Heart right ventricle (tissue), 16 donors: ENCODE measurements at regions not wholly inside any gene's neighbourhood (a gene's known extent, or its start where the extent isn't known, plus 50 kb on each side); places are given as distances from the start of the nearest gene placed in this dataset.

Experiments
- ATAC-seq, 8 donors: fragments of 200-7000 bp; cut with Tn5 transposase; one replicate each; pipeline ENCODE4 v1.9.1; 2020; ENCODE audit warnings: mild to moderate bottlenecking in 8 of 8, moderate library complexity in 8 of 8, moderate number of reproducible peaks in 1 of 8
- DNase-seq, 2 donors: peaks; one replicate each; pipeline ENCODE4 v3.0.0-alpha.2; 2020
- H3K27ac ChIP-seq, 10 donors: fragments of 200-600 bp; sonication (generic) in 2 of 10; one replicate each; pipeline versions ENCODE4 v1.5.0 to v1.8.0; 2020 to 2022; ENCODE audit warnings: mild to moderate bottlenecking in 3 of 10
- H3K27me3 ChIP-seq, 7 donors: fragments of 200-600 bp; one replicate each; pipeline ENCODE4 v1.8.0; 2021 to 2022; ENCODE audit warnings: mild to moderate bottlenecking in 2 of 7
- H3K36me3 ChIP-seq, 9 donors: fragments of 200-600 bp; sonication (generic) in 1 of 9; one replicate each; pipeline versions ENCODE4 v1.5.0 to v1.8.0; 2020 to 2022; ENCODE audit warnings: mild to moderate bottlenecking in 2 of 9
- H3K4me1 ChIP-seq, 9 donors: fragments of 200-600 bp; sonication (generic) in 1 of 9; one replicate each; pipeline versions ENCODE4 v1.5.0 to v1.8.0; 2020 to 2022; ENCODE audit warnings: mild to moderate bottlenecking in 4 of 9
- H3K4me3 ChIP-seq, 10 donors: fragments of 200-600 bp; sonication (generic) in 2 of 10; one replicate each; pipeline versions ENCODE4 v1.5.0 to v1.8.0; 2020 to 2022; ENCODE audit warnings: mild to moderate bottlenecking in 7 of 10, moderate library complexity in 2 of 10
- H3K9me3 ChIP-seq, 11 donors: fragments of 200-600 bp in 10 of 11; sonication (generic) in 2 of 11; one replicate each; pipeline versions ENCODE4 v1.5.0 to v1.8.0; 2013 to 2022; ENCODE audit warnings: mild to moderate bottlenecking in 2 of 11, control low read depth in 1 of 11, moderate library complexity in 1 of 11
- CTCF ChIP-seq, 9 donors: fragments of 200-600 bp; sonication (generic) in 2 of 9; IDR thresholded peaks; one replicate each; pipeline versions ENCODE4 v1.5.0 to v1.8.0; 2021 to 2022; ENCODE audit warnings: antibody characterized with exemption in 9 of 9, mild to moderate bottlenecking in 5 of 9, moderate library complexity in 1 of 9
- WGBS, 2 donors: extraction: QIAGEN DNeasy Blood & Tissue Kit; methylation state at CpG; one replicate each; pipeline ENCODE4 v1.1.7; 2013; ENCODE audit warnings: inconsistent platforms in 1 of 2; 5-methylcytosine and 5-hydroxymethylcytosine counted together
- intact Hi-C, 10 donors: fragments of 100-400 bp; cut with DNase I; formaldehyde crosslinking; loops; one replicate each; pipeline versions ENCODE4 v1.11.1 to v1.14.2; 2022
- donor health status: Arrhythmogenic right ventricular cardiomyopathy.
- donor health status: ischemic (EF 13 %, LVEDD 7.1; RV severe dilation, severe dysfunction).
- donor health status: healthy with polysubstance abuse.
- donor health status: DM: no; HTN: yes; CAD: no.
- donor health status: DM: no; HTN: no; CAD: no.
- donor health status: ischemic (EF 25% LVEDD 6.9; RV normal size, moderate dysfunction).
- donor health status: ischemic (EF 25% LVEDD 5.7; RV mildly dilated, moderate dysfunction).
- donor health status: healthy.
- donor health status: DM: yes; HTN: yes; CAD: no.
- donor health status: Ischemic cardiomyopathy.
- donor health status: ischemic (EF 35%, LVEDD 5.7; RV mildly dilated, moderate dysfunction).
- donor health status: nonischemic (EF 11% LVEDD 7.7; RV severe dilation, severe dysfunction).
- donor health status: DM: yes; HTN: yes; CAD: no.
- donor health status: PGD.
- donor health status: ischemic (EF 29% LVEDD 5.4; RV normal size, mild dysfunction).
- donor health status: nonischemic (EF 23%, LVEDD 6.1; RV moderate dilation, normal function).

DNA sequence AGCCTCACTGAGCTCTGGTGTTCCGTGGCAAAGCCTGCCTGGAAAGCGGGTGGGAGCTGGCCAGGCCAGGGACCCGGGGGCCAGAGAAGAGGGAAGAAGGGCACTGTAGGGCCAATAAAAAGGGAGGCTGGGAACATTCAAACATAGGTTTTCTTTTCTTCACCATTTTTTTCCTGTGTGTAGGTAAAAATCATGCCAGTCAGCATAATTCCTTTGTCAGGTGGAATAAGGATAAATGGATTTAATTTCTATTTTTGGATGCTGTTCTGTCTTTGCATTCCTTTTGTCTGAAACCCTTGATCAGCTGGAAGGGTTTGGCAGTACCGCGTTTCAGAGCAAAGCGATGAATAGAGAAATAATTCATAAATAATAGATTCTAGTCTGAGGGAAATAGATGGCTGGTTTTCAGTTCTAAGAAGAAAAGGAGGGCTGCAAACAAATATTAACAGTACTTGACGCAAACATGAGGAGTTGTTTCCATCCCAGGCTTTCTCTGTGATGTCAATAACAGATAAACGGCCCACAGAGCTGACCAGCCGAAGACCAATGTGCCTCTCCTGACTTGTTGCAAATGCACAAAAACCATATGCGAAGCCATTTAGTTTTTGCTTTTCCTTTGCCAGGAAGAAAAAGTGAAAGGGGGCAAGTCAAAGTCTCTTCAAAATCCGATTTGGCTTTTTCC is 384.4 kb downstream of the TSN start:
- ATAC-seq: no peak
- no peak for DNase-seq
- H3K27ac ChIP-seq: no peak overlapping the region
- no peaks in the 10 kb centered on the region for H3K36me3 ChIP-seq
- H3K4me3 ChIP-seq: no peak overlapping the region
- no peaks in the 10 kb centered on the region for H3K27me3 ChIP-seq
- H3K4me1 ChIP-seq: no peaks in the 10 kb centered on the region
- H3K9me3 ChIP-seq: peaks cover 0 to 5% (median 0%) of the 10 kb centered on the region in 11 donors
- TF ChIP-seq CTCF (IDR thresholded peaks at IDR 0.05): no peak
- 80 to 84% methylated on average over 11 of the region's 11 CpGs for WGBS, 2 donors
- intact Hi-C loops: no loop called here

DNA sequence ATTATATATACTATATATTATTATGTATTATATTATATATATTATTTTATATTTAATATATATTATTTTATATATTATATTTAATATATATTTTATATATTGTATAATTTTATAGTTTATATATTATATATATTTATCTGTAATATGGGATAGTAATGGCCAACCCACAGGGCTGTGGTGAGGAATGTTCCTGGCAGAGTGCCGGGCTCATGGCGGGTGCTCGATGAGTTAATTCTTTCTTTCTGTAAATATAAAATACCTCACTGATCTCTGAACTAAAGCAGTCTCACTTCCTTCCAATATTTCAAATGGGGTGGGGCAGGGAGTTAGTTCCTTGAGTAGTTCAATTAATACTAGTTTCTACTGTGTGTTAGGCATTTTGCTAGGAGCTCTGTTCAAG is 389.4 kb downstream of the TSN start:
- Histone ChIP-seq H3K27ac (no peak overlapping the region), H3K9me3 (peaks cover 0 to 5% (median 0%) of the 10 kb centered on the region in 11 donors), H3K27me3 (peaks cover 0 to 10% (median 0%) of the 10 kb centered on the region in 7 donors), H3K4me3 (no peak overlapping the region), H3K4me1 (no peaks in the 10 kb centered on the region), H3K36me3 (no peaks in the 10 kb centered on the region)
- no peak for TF ChIP-seq CTCF (IDR thresholded peaks at IDR 0.05)
- no peak for ATAC-seq
- WGBS, 2 donors: 95 to 98% methylated on average over 3 of the region's 3 CpGs
- DNase-seq: no peak
- intact Hi-C loops: no loop called here

DNA sequence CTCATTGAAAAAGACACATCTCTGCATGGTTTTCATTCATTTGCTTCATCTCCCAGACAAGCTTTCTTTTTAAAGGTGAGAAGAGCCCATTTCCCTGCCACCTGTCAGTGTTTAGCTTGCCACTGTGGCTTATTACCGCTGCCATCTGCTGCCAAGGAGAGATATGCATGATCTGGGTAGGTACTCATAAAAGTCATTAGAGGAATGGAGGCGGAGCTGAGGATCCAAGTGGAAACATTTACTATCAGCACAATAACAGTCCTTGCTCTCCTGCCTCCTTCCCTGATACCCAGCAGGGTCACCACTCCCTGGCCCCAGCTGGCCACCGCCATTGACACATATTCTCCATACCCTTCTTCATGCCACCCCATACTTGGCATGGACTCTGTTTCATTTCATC is 390.4 kb downstream of the TSN start:
- H3K36me3 ChIP-seq: no peaks in the 10 kb centered on the region
- intact Hi-C loops: no loop called here
- no peak overlapping the region for H3K4me3 ChIP-seq
- WGBS, 2 donors: 92 to 97% methylated on average over 3 of the region's 3 CpGs
- peaks cover 0 to 10% (median 0%) of the 10 kb centered on the region in 7 donors for H3K27me3 ChIP-seq
- H3K9me3 ChIP-seq: peaks cover 0 to 5% (median 0%) of the 10 kb centered on the region in 11 donors
- no peak for TF ChIP-seq CTCF (IDR thresholded peaks at IDR 0.05)
- H3K4me1 ChIP-seq: no peaks in the 10 kb centered on the region
- no peak for DNase-seq
- H3K27ac ChIP-seq: no peak overlapping the region
- no peak for ATAC-seq

DNA sequence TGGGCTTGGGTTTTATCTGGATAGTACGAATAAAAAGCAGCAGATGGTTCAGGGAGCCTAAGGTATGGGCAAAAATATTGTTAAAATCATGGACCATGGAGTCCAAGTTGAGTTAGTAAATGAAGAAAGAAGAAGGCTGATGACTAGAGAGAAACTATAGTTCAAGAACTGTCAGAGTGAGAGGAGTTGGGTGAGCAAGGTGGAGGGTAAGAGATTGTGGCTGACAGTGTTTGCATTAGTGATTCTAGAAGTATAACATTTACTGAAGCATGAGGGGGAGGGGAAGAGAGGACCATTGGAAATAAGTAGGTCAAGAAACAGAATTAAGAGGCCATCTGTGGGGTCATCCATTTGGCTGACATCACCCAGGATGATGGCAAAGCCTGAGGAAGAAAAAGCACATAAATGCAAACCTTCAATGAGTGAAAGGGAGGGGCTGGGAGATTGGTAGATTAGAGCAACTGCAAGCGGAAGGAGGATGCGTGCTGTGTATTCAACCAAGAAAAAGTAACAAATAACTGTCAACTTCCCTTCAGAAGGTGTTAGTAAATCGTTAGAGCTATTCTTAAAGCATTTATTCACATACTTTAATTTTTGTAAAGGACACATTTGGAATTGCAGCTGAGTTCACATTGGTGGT is 392.8 kb downstream of the TSN start:
- Histone ChIP-seq H3K4me1 (no peaks in the 10 kb centered on the region), H3K4me3 (no peak overlapping the region), H3K27ac (no peak overlapping the region), H3K9me3 (no peaks in the 10 kb centered on the region), H3K36me3 (no peaks in the 10 kb centered on the region), H3K27me3 (peaks cover 0 to 10% (median 0%) of the 10 kb centered on the region in 7 donors)
- intact Hi-C loops: no loop called here
- TF ChIP-seq CTCF (IDR thresholded peaks at IDR 0.05): no peak
- WGBS, 2 donors: 88 to 91% methylated on average over 4 of the region's 4 CpGs
- DNase-seq (no peak), ATAC-seq (no peak)
